ENCODE measurements at regions not wholly inside any gene's neighbourhood (a gene's known extent, or its start where the extent isn't known, plus 50 kb on each side); places are given as distances from the start of the nearest gene placed in this dataset.

DNA sequence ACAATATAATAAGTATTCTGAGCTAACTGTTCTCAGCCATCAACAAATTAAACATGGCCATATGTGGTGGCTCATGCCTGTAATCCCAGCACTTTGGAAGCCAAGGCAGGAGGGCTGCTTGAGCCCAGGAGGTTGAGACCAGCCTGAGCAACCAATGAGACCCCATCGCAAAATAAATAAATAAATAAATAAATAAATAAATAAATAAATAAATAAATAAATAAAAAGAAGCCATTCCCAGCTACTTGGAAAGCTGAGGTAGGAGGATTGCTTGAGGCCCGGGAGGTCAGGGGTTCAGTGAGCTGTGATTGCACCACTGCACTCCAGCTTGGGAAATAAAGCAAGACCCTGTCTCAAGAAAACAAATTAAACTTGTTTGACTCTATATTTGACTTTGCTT, 1256.4 kb downstream of the EFNA5 start:
- H3K4me3 ChIP-seq (ENCODE audit: low read depth, low read length) = no peak overlapping the region
- no peak for DNase-seq
- H3K36me3 ChIP-seq (replicated peaks) = no peaks in the 10 kb centered on the region
- no peak overlapping the region for H3K27ac ChIP-seq
- no peaks in the 10 kb centered on the region for H3K27me3 ChIP-seq (replicated peaks)
- TF ChIP-seq, protein P1, sequence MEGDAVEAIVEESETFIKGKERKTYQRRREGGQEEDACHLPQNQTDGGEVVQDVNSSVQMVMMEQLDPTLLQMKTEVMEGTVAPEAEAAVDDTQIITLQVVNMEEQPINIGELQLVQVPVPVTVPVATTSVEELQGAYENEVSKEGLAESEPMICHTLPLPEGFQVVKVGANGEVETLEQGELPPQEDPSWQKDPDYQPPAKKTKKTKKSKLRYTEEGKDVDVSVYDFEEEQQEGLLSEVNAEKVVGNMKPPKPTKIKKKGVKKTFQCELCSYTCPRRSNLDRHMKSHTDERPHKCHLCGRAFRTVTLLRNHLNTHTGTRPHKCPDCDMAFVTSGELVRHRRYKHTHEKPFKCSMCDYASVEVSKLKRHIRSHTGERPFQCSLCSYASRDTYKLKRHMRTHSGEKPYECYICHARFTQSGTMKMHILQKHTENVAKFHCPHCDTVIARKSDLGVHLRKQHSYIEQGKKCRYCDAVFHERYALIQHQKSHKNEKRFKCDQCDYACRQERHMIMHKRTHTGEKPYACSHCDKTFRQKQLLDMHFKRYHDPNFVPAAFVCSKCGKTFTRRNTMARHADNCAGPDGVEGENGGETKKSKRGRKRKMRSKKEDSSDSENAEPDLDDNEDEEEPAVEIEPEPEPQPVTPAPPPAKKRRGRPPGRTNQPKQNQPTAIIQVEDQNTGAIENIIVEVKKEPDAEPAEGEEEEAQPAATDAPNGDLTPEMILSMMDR (IDR thresholded peaks at IDR 0.05; ENCODE audit: low read depth, low read length, missing control alignments) = no peak
- in situ Hi-C loops (cut with HindIII; ENCODE audit: low pct_ligation_motif_present, low sequenced_read_pairs) = no loop called here

DNA sequence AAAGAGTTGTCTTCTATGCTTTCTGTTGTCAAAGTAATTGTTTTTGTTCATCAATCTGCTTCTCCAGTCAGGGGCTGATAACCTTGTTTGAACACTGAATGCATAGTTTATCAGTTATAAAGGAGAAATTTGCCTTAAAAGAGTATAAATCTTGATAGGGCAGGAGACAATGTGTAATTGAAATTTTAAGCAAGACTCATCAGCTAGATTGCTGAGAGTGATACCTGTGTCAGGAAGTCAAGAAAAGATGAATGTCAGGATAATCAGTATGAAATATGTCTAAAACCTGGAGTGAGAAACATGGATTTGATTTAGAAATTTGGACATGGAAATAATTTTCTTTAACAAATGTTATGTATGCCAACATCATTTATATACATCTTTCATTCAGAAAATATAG, 1258.1 kb downstream of the EFNA5 start:
- no peaks in the 10 kb centered on the region for H3K36me3 ChIP-seq (replicated peaks)
- in situ Hi-C loops (cut with HindIII; ENCODE audit: low pct_ligation_motif_present, low sequenced_read_pairs) = no loop called here
- no peak for DNase-seq
- TF ChIP-seq, protein P1 (IDR thresholded peaks at IDR 0.05; ENCODE audit: low read depth, low read length, missing control alignments) = no peak
- no peak overlapping the region for H3K27ac ChIP-seq
- H3K4me3 ChIP-seq (ENCODE audit: low read depth, low read length) = no peak overlapping the region
- H3K27me3 ChIP-seq (replicated peaks) = no peaks in the 10 kb centered on the region

DNA sequence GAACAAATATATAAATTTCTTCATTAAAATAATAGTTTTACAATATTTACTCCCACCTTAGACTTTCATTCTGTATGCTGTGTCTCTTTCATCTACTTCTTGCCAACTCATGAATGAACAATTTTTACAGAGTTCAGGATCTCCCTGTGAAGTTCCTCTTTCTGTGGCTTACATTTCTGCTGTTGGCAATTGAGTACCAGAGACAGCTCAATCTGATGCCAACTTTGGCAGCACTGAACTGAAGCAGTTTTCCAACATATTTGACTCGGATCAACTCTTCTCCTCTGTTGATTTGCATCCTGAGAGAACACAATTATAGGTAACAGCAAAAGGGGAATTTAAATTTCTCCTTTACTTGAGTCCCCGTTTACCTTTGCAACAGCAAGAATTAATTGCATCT, 1262.2 kb downstream of the EFNA5 start:
- DNase-seq = no peak
- no peak overlapping the region for H3K4me3 ChIP-seq (ENCODE audit: low read depth, low read length)
- no peak overlapping the region for H3K27ac ChIP-seq
- H3K36me3 ChIP-seq (replicated peaks) = no peaks in the 10 kb centered on the region
- H3K27me3 ChIP-seq (replicated peaks) = no peaks in the 10 kb centered on the region
- in situ Hi-C loops (cut with HindIII; ENCODE audit: low pct_ligation_motif_present, low sequenced_read_pairs) = no loop called here
- TF ChIP-seq, protein P1 (IDR thresholded peaks at IDR 0.05; ENCODE audit: low read depth, low read length, missing control alignments) = no peak

DNA sequence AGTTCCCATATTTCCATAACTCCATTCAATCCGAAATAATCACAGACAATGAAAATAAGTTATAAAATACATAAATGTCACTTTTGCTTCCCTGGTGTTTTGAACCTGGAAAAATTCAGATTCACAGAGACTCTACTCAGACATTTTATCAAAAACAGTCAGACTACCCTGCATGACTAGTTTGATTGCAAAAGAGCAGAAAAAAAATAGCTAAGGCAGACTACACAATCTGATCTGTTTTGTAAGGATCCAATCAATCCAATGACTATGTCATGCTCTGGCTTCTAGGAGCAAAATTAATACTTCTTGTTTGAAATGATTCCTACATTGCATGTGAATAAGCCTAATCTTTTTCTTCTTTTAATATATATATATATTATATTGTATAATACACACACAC, 1262.6 kb downstream of the EFNA5 start:
- no peaks in the 10 kb centered on the region for H3K27me3 ChIP-seq (replicated peaks)
- no peak overlapping the region for H3K4me3 ChIP-seq (ENCODE audit: low read depth, low read length)
- in situ Hi-C loops (cut with HindIII; ENCODE audit: low pct_ligation_motif_present, low sequenced_read_pairs) = no loop called here
- no peak overlapping the region for H3K27ac ChIP-seq
- TF ChIP-seq, protein P1 (IDR thresholded peaks at IDR 0.05; ENCODE audit: low read depth, low read length, missing control alignments) = no peak
- no peak for DNase-seq
- H3K36me3 ChIP-seq (replicated peaks) = no peaks in the 10 kb centered on the region

DNA sequence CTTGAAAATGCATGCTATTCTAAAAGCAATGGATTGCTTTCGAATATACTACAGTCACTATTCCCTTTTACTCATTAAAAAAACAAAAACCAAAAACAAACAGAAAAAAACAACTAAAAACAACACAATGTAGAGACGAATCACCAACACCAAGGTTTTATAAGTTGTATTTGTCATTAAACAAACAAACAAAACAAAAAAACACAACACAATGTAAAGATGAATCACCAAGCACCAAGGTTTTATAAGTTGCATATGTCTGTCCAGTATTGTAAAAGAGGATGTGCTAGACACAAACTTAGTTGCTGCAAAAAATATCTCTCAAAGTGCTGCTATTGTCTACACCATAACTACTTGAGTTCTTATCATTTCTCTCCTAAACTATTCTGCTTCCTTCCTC, 1269.2 kb downstream of the EFNA5 start:
- DNase-seq = no peak
- H3K36me3 ChIP-seq (replicated peaks) = no peaks in the 10 kb centered on the region
- in situ Hi-C loops (cut with HindIII; ENCODE audit: low pct_ligation_motif_present, low sequenced_read_pairs) = no loop called here
- no peak overlapping the region for H3K27ac ChIP-seq
- TF ChIP-seq, protein P1 (IDR thresholded peaks at IDR 0.05; ENCODE audit: low read depth, low read length, missing control alignments) = no peak
- H3K27me3 ChIP-seq (replicated peaks) = no peaks in the 10 kb centered on the region
- no peak overlapping the region for H3K4me3 ChIP-seq (ENCODE audit: low read depth, low read length)

DNA sequence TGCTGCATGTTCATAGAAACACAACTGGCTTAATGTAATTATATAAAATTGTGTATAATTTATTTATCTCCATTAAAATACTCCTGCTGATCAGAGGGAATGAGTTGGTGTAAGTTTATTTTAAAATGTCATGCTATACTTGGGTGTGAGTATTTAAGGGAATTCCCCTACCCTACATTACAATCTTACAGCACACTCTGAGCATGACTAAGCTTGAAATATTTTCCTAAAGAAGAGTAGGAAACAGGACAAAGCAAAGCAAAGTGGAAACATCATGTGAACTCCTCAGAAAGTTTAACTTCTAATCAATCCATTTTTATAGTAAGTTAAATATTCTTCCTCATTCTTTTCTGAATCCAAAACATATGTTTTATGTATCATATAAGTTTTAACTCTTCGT, 1271.3 kb downstream of the EFNA5 start:
- in situ Hi-C loops (cut with HindIII; ENCODE audit: low pct_ligation_motif_present, low sequenced_read_pairs) = no loop called here
- peak overlapping the region; percentile 93 for H3K27ac ChIP-seq

More for the DNA sequence above, 1271.3 kb downstream of the EFNA5 start:
- H3K36me3 ChIP-seq (replicated peaks) = no peaks in the 10 kb centered on the region
- TF ChIP-seq, protein P1 (IDR thresholded peaks at IDR 0.05; ENCODE audit: low read depth, low read length, missing control alignments) = no peak
- no peak overlapping the region for H3K4me3 ChIP-seq (ENCODE audit: low read depth, low read length)
- DNase-seq = peak; percentile 32
- H3K27me3 ChIP-seq (replicated peaks) = no peaks in the 10 kb centered on the region
